ENCODE measurements at regions not wholly inside any gene's neighbourhood (a gene's known extent, or its start where the extent isn't known, plus 50 kb on each side); places are given as distances from the start of the nearest gene placed in this dataset.
A peak's percentile ranks its signal among the peaks of the same experiment; 100 is the strongest.

DNA sequence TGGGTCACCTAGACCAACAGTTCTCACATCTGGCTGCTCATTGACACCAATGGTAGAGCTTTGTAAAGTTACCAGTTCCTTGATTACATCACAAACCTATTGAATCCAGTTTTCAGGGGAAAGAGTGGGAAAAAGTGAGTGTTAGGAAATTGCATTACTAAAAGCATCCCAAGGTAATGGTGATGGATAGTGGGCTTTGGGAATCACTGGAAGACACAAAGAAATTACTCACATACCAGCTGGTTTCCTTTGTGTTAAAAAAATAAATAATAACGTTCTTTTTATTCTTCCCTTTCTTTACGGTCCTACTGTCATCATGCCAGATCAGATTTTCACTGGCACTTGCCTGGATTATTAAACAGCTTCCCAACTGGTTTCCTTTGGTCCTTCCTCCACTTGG is 370.7 kb downstream of the RFPL4B start:
- DNase-seq (ENCODE audit: low read depth) = no peak

DNA sequence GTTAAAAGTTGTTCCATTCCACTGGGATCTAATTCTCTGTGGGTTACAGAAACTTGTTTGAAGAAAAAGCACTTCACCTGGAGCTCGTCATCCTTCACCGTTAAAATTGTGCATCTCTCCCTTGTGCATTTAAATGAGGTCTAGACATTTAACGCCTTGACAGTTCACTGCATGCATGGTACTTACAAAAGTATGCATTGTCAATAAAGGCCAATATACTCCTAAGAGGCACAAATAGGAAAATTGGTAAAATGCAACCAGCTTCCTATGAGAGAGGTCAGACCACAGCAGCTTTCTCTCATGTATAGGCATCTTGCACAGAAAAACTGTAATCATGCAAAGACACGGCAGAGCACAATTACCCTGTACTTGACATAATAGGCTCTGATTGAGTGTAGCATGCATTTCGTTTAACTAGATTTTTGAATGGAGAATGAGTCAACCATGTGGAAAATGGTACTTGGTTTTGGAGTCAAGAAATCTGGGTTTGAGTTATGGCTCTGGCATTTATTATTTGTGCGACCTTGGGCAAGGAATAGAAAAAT is 378.5 kb downstream of the RFPL4B start:
- no peak for DNase-seq (ENCODE audit: low read depth)

DNA sequence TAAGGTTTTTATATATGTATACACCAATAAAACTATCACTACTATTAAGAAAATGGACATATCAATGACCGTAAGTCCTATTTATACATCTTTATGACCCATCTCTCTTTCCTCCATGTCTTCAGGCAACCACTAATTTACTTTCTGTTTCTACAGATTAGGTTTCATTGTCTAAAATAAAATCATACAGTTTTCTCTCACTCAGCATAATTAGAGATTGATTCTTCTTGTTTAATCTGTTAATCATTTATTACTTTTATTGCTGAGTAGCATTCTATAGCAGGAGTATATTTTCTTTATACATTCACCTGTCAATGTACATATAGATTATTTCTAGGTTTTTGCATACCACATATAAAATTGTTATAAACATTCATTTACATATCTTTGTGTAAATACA is 388.0 kb downstream of the RFPL4B start:
- no peak for DNase-seq (ENCODE audit: low read depth)

DNA sequence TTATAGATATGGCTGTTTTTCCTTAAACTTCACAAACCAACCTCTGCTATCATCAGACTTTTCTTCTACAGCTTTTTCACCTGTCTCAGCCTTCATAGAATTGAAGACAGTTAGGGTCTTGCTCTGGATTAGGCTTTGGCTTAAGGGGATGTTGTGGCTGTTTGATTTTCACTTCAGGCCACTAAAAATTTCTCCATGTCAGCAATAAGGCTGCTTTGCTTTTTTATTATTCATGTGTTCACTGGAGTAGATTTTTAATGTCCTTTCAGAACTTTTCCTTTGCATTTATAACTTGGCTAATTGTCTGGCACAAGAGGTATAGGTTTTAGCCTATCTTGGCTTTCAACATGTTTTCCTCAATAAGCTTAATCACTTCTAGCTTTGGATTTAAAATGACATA is 392.6 kb downstream of the RFPL4B start:
- no peak for DNase-seq (ENCODE audit: low read depth)

DNA sequence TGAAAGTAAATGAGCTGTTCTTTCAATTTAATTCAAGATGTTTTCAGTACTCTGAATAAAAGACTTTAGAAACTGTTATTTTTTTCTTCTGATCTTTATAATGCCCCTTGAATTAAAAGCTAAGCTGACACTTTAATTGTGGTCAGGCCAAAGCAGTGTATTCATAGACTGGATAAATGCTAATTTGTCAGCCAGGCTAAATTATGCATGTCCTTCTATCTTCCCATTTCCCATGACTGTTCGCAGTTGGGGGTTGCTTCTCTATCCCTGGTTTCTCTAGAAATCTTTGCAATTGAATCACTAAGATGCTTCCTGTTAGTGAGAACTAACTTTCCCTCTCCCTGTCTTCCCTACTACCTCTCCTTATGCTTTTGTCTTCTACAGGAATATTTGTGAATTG is 396.2 kb downstream of the RFPL4B start:
- peak; percentile 9 for DNase-seq (ENCODE audit: low read depth)

GRCh38 chr6:112744827-112745226 is 397.7 kb downstream of the RFPL4B start:
- no peak for DNase-seq (ENCODE audit: low read depth)

- no peak for DNase-seq (ENCODE audit: low read depth)
Observed at GRCh38 chr6:112745765-112746164, 398.6 kb downstream of the RFPL4B start.

DNA sequence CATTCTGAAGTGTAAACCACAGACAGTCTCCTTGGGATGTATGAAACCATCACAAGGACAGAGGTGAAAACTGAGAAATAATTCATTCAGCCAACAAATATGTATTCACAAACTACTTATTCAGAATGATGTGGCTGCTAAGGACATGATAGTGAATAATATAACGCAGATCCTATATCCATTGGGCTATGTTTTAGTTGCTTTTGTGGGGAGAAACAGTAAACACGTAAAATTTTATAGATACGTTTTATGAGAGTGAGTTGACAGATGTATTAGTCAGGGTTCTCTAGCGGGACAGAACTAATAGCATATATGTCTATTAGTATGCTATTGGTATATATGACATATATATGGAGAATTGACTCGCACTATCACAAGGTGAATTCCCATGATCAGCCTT is 402.5 kb downstream of the RFPL4B start:
- DNase-seq (ENCODE audit: low read depth) = no peak

GRCh38 chr6:112752305-112752704 is 405.2 kb downstream of the RFPL4B start:
- no peak for DNase-seq (ENCODE audit: low read depth)

GRCh38 chr6:112752791-112753190 is 405.7 kb downstream of the RFPL4B start:
- DNase-seq (ENCODE audit: low read depth) = no peak

- no peak for DNase-seq (ENCODE audit: low read depth)
Observed at GRCh38 chr6:112760831-112761230, 413.7 kb downstream of the RFPL4B start.

DNA sequence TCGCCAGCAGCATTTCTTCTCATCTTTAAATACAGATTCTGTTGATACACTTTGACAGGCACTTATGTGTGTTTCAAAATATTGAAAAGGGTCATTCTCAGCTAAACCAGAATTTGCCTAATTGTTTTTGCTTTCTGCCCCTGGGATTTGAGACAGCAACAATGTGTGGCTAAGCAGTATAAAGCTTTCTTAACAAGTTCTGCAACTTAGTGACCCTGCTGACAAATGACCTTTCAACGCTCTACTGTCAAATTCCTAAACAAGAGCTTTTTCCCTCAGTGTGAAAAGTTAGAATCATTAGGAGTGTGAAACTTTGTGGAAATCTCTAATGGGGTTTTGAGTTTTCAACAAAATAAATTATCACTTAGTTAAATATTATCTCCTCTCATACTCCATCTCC is 414.6 kb downstream of the RFPL4B start:
- DNase-seq (ENCODE audit: low read depth) = no peak

- DNase-seq (ENCODE audit: low read depth) = no peak
Observed at GRCh38 chr6:112764377-112764776, 417.2 kb downstream of the RFPL4B start.

DNA sequence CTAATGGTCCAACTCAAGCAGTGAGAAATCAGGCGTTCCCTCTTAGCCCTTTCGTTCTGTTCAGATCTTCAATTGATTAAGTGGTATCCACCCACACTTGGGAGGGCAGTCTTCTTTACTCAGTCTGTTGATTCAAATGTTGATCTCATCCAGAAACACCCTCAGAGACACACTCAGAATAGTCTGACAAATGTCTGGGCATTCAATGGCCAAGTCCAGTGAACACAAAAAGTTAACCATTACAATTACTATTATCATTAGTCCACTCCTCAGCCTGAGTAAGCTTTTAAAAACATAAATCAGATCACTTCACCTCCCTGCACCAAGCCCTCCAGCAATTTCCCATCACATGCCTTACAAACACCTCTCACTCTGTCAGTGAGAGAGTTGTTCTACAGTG is 423.2 kb downstream of the RFPL4B start:
- DNase-seq (ENCODE audit: low read depth) = no peak

GRCh38 chr6:112773187-112773586 is 426.1 kb downstream of the RFPL4B start:
- DNase-seq (ENCODE audit: low read depth) = no peak

GRCh38 chr6:112774319-112774718 is 427.2 kb downstream of the RFPL4B start:
- no peak for DNase-seq (ENCODE audit: low read depth)

DNA sequence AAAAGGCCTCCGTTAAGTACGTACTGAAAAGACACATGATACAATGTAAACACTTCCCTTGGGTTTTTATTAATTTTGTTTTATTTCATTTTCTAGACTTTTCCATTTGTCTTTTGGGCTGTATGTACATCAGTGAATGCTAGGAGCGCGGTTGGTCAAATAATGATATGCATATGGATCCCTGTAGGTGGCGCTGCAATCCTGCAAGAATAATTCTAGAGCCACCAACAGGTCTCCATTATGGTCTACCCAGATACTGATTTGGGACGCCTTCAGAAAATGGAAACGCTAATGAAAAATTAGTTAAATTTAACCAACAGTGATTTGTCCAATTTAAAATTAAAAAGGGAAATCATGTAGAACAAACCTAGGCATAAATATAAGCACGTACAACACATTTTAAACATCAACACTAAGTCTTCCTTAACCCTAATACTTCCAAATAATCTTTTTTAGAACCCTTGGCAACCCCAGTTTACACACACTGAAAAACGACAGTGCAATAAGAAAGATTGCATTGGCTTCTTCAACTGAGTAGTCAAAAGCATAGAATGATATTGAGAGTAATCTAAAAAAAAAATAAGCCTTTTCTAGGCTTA is 433.5 kb downstream of the RFPL4B start:
- peak; percentile 77 for DNase-seq (ENCODE audit: low read depth)

GRCh38 chr6:112781241-112781640 is 434.1 kb downstream of the RFPL4B start:
- DNase-seq (ENCODE audit: low read depth) = peak; percentile 22

- no peak for DNase-seq (ENCODE audit: low read depth)
Observed at GRCh38 chr6:112785408-112785807, 438.3 kb downstream of the RFPL4B start.

DNA sequence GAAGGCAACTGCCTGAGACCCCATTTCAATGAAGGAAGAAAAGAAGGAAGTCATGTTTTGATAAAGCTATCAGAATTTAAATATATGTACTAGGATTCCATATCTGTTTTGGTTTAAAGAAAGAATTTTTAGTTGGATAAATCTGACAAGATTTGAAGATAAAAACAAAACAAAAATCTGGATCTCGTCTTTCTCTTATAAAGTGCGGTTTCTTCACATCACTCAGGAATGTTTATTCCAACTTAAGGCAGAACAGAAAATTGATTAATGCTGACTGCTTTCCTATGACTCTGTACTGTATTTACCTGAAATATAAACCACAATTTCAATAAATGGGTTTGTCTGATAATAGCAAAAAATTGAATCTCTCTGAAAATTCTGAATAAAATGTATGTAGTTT is 439.7 kb downstream of the RFPL4B start:
- no peak for DNase-seq (ENCODE audit: low read depth)

DNA sequence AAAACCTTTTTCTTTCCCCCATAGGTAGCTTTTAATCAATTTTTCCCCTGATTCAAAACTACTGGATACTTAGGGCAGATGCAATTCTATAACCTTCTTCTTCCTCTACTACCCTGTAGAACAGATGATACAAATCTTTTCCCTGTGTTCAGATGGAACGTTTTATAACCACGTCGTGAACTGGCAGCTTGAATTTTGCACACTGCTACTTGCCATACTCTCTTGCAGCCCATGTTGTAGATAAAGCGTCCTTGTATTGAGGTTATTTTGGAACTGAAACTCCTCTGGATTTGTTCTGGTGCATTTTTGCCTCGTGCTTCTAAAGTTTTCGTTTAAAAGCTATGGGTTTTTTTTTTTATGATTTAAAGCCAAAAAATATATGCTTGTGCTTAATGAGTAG is 440.2 kb downstream of the RFPL4B start:
- no peak for DNase-seq (ENCODE audit: low read depth)

DNA sequence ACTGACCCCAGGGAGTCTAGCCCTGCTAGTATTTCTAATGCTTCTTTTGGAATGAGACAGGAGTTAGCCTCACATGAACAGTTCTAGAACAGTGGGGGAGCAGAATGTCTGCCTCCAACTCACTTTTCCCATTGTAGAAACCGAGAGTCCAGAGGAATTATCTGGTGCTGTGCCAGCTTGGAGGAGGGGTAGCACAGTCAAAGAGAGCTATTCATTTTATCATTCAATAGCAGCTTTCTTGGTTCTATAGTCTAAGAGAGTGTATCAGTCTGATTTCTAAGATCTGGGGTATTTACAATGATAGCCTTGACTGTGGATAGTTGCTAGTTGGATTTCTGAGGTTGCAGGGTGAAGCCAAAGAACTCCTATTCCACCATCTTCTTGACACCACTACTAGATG is 448.2 kb downstream of the RFPL4B start:
- DNase-seq (ENCODE audit: low read depth) = no peak

GRCh38 chr6:112796712-112797111 is 449.6 kb downstream of the RFPL4B start:
- no peak for DNase-seq (ENCODE audit: low read depth)

- DNase-seq (ENCODE audit: low read depth) = no peak
Observed at GRCh38 chr6:112799889-112800288, 452.8 kb downstream of the RFPL4B start.
